ENCODE measurements at regions not wholly inside any gene's neighbourhood (a gene's known extent, or its start where the extent isn't known, plus 50 kb on each side); places are given as distances from the start of the nearest gene placed in this dataset.

- no peak overlapping the region for H3K4me2 ChIP-seq (ENCODE audit: low read length)
- H3K36me3 ChIP-seq (ENCODE audit: control insufficient read depth, insufficient read depth, low read length), result no peaks in the 10 kb centered on the region
- H3K4me3 ChIP-seq (ENCODE audit: low read depth, low read length), result no peak overlapping the region
- H3K27ac ChIP-seq, result no peak overlapping the region
- TF ChIP-seq, protein P1, sequence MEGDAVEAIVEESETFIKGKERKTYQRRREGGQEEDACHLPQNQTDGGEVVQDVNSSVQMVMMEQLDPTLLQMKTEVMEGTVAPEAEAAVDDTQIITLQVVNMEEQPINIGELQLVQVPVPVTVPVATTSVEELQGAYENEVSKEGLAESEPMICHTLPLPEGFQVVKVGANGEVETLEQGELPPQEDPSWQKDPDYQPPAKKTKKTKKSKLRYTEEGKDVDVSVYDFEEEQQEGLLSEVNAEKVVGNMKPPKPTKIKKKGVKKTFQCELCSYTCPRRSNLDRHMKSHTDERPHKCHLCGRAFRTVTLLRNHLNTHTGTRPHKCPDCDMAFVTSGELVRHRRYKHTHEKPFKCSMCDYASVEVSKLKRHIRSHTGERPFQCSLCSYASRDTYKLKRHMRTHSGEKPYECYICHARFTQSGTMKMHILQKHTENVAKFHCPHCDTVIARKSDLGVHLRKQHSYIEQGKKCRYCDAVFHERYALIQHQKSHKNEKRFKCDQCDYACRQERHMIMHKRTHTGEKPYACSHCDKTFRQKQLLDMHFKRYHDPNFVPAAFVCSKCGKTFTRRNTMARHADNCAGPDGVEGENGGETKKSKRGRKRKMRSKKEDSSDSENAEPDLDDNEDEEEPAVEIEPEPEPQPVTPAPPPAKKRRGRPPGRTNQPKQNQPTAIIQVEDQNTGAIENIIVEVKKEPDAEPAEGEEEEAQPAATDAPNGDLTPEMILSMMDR (IDR thresholded peaks at IDR 0.05), result no peak
- peaks cover 4% of the 10 kb centered on the region for H3K4me1 ChIP-seq
- H3K79me2 ChIP-seq, result peaks cover 2% of the 10 kb centered on the region
- no peak overlapping the region for H3K9ac ChIP-seq
- H2AFZ ChIP-seq, result no peak overlapping the region
- H3K9me3 ChIP-seq (ENCODE audit: control insufficient read depth, low read length), result no peaks in the 10 kb centered on the region
- no peaks in the 10 kb centered on the region for H3K27me3 ChIP-seq (ENCODE audit: control insufficient read depth, insufficient read depth, low read length)
Measured at GRCh38 chr2:196544906-196545433, 94.5 kb upstream of the CCDC150 start.

- H3K27ac ChIP-seq, result no peak overlapping the region
- H3K4me2 ChIP-seq (ENCODE audit: low read length), result no peak overlapping the region
- H2AFZ ChIP-seq, result no peak overlapping the region
- no peaks in the 10 kb centered on the region for H3K36me3 ChIP-seq (ENCODE audit: control insufficient read depth, insufficient read depth, low read length)
- TF ChIP-seq, protein P1 (IDR thresholded peaks at IDR 0.05), result no peak
- H3K4me1 ChIP-seq, result peaks cover 4% of the 10 kb centered on the region
- H3K79me2 ChIP-seq, result peaks cover 2% of the 10 kb centered on the region
- no peaks in the 10 kb centered on the region for H3K27me3 ChIP-seq (ENCODE audit: control insufficient read depth, insufficient read depth, low read length)
- no peaks in the 10 kb centered on the region for H3K9me3 ChIP-seq (ENCODE audit: control insufficient read depth, low read length)
- H3K4me3 ChIP-seq (ENCODE audit: low read depth, low read length), result no peak overlapping the region
- no peak overlapping the region for H3K9ac ChIP-seq
Measured at GRCh38 chr2:196546151-196546919, 93.2 kb upstream of the CCDC150 start.

DNA sequence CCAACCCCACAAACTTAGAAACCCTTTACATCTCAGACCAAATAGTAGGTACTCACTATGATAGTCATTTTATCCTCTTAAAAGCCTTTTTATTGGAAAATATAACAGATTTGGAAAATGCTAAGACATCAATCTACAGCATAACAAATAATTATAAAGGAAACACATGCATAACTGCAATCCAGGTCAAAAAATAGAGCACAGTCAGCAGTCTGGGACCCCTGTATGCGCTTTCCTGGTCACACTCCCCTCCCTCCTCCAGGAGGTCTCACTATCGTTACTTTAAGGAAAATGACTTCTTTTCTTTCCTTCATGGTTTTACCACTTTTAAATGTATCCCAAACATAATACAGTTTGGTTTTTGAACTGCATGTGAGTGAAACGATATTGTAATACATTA lies 90.5 kb upstream of the CCDC150 start:
- H3K27me3 ChIP-seq (ENCODE audit: control insufficient read depth, insufficient read depth, low read length), result no peaks in the 10 kb centered on the region
- H3K36me3 ChIP-seq (ENCODE audit: control insufficient read depth, insufficient read depth, low read length), result no peaks in the 10 kb centered on the region
- H3K4me1 ChIP-seq, result peaks cover 4% of the 10 kb centered on the region
- H3K9me3 ChIP-seq (ENCODE audit: control insufficient read depth, low read length), result no peaks in the 10 kb centered on the region
- no peak overlapping the region for H3K9ac ChIP-seq
- H3K4me2 ChIP-seq (ENCODE audit: low read length), result no peak overlapping the region
- TF ChIP-seq, protein P1 (IDR thresholded peaks at IDR 0.05), result no peak
- peaks cover 1% of the 10 kb centered on the region for H3K79me2 ChIP-seq
- no peak overlapping the region for H3K27ac ChIP-seq
- no peak overlapping the region for H2AFZ ChIP-seq
- no peak overlapping the region for H3K4me3 ChIP-seq (ENCODE audit: low read depth, low read length)

DNA sequence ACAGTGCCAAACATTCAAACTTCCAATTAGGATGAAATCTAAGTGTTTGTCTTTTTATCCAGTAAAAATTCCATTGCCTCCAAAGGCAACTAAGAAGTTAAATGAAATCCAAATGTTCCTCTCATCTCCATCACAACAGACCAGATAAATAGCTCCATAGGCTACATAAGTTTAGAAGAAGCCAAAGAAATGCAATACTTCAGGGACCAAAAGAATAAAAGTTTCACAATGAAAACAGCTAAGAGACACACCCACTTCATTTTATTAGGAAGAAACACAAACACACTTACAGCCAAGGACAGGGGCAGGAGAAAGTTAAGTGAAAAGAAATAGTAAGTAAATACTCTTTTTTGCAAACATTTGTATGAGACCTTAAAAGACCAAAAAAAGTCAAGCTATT lies 88.5 kb upstream of the CCDC150 start:
- no peak overlapping the region for H3K4me3 ChIP-seq (ENCODE audit: low read depth, low read length)

More for the DNA sequence above, 88.5 kb upstream of the CCDC150 start:
- Histone ChIP-seq H3K79me2 (no peaks in the 10 kb centered on the region), H3K4me2 (ENCODE audit: low read length) (no peak overlapping the region), H3K9me3 (ENCODE audit: control insufficient read depth, low read length) (no peaks in the 10 kb centered on the region), H3K27ac (no peak overlapping the region), H3K9ac (no peak overlapping the region), H2AFZ (no peak overlapping the region), H3K36me3 (ENCODE audit: control insufficient read depth, insufficient read depth, low read length) (no peaks in the 10 kb centered on the region), H3K27me3 (ENCODE audit: control insufficient read depth, insufficient read depth, low read length) (no peaks in the 10 kb centered on the region), H3K4me1 (no peaks in the 10 kb centered on the region)
- TF ChIP-seq, protein P1 (IDR thresholded peaks at IDR 0.05), result no peak
